ENCODE measurements at regions not wholly inside any gene's neighbourhood (a gene's known extent, or its start where the extent isn't known, plus 50 kb on each side); places are given as distances from the start of the nearest gene placed in this dataset.

DNA sequence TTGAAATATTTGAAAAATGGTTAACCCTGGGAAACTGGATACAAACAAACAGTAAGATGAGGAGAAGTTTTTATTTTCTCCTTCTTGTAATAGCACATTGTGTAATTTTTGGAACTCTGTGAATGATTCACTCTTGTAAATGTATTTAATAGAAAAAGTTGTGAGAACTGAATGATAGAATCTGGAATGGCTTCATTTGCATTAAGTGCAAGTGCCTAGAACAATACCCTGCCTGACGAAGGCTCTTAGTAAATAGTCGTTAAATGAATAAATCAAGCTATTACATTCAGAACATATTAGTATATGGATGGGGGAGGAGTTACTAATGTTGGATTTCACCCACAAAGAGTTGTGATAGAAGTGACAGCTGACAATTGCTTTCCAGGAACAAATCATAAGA, 442.5 kb downstream of the EFNA5 start:
- TF ChIP-seq TCF12 (IDR thresholded peaks at IDR 0.05; ENCODE audit: low read depth) (no peak), REST (IDR thresholded peaks at IDR 0.05; ENCODE audit: low read depth) (no peak), EP300 (IDR thresholded peaks at IDR 0.05; ENCODE audit: borderline replicate concordance) (no peak), TAF1 (IDR thresholded peaks at IDR 0.05; ENCODE audit: low read depth) (no peak), FOXM1 (IDR thresholded peaks at IDR 0.05; ENCODE audit: borderline replicate concordance, low read depth) (no peak), CEBPB (IDR thresholded peaks at IDR 0.05) (no peak), ZBTB7A (IDR thresholded peaks at IDR 0.05; ENCODE audit: low read depth) (no peak), USF1 (IDR thresholded peaks at IDR 0.05) (no peak), NFIC (IDR thresholded peaks at IDR 0.05) (no peak), EGR1 (IDR thresholded peaks at IDR 0.05) (no peak), RAD21 (IDR thresholded peaks at IDR 0.05; ENCODE audit: low read depth) (no peak), CREB1 (IDR thresholded peaks at IDR 0.05; ENCODE audit: low read depth) (no peak)
- TF ChIP-seq, protein P1, sequence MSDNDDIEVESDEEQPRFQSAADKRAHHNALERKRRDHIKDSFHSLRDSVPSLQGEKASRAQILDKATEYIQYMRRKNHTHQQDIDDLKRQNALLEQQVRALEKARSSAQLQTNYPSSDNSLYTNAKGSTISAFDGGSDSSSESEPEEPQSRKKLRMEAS (IDR thresholded peaks at IDR 0.05): no peak
